GM19240 (cell line): ENCODE measurements at regions not wholly inside any gene's neighbourhood (a gene's known extent, or its start where the extent isn't known, plus 50 kb on each side); places are given as distances from the start of the nearest gene placed in this dataset.
"Not testable (repeated sequence)": the region's sequence is repeated elsewhere in the genome, so short reads cannot be mapped to it uniquely, and the experiment has no call there.

ENCODE experiments used
- DNase-seq: peaks from one replicate; pipeline ENCODE4 v3.0.0; 2011; ENCODE audit warnings: low spot score; ENCODE audit not compliant: insufficient read length

DNA sequence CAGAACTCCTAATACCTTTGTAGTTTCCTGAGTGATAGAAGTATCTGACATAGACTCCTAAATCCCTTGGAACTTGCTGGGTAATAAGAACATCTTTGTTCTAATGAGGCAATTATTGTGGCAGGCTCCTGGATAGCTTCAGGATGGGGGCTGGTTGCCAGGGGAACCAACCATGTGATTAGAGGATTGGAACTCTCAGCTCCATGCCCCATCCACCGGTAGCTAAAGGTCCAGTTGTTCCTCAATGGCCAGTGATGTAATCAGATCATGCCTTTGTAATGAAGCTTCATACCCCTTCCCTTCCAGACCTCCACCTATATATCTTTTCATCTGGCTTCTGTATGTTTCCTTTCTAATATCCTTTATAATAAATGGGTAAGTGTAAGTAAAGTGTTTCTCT lies 221.2 kb upstream of the ALCAM start:
- DNase-seq, result no peak

DNA sequence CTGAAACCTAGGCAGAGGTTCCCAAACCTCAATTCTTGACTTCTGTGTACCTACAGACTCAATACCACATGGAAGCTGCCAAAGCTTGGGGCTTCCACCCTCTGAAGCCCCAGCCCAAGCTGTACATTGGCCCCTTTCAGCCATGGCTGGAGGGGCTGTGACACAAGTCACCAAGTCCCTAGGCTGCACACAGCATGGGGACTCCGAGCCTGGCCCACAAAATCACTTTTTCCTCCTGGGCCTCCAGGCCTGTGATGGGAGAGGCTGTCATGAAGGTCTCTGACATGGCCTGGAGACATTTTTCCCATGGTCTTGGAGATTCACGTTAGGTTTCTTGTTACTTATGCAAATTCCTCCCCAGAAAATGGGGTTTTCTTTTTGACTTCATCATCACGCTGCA lies 217.5 kb upstream of the ALCAM start:
- not testable (repeated sequence) for DNase-seq

DNA sequence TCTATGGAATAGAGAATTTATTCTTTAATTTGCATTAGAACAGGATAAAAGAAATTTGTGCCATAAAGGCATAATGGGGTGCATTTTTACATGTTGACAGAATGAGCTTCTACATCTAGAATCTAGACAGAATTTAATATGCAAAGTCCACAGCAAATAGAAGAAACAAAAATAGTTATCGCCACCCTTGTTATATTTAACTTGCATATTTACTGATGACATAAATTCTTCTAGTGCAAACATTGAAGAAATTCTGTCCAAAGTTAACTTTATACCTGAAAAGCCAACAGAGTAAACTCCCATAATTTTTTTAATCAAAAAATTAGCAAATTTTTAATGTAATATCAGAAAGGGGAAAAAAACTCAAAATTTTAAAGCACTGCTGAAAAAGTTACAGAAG lies 213.7 kb upstream of the ALCAM start:
- no peak for DNase-seq

DNA sequence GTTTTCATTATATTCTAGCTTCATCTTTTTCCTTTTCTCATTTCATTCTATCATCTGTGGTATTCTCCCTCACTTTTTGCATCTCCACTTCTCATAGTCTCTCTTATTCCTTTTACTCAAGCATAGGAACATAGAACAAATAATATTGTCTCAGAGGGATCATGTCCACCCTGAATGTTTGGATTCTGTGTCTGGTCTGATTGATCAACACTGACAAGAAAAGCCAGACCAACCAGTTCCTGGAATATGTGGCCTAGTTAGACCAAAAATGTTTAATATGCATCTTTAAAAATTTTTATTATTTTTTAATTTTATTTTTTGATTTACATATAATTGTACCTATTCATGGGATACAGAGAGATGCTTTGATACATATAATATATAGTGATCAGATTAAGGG lies 212.0 kb upstream of the ALCAM start:
- no peak for DNase-seq

DNA sequence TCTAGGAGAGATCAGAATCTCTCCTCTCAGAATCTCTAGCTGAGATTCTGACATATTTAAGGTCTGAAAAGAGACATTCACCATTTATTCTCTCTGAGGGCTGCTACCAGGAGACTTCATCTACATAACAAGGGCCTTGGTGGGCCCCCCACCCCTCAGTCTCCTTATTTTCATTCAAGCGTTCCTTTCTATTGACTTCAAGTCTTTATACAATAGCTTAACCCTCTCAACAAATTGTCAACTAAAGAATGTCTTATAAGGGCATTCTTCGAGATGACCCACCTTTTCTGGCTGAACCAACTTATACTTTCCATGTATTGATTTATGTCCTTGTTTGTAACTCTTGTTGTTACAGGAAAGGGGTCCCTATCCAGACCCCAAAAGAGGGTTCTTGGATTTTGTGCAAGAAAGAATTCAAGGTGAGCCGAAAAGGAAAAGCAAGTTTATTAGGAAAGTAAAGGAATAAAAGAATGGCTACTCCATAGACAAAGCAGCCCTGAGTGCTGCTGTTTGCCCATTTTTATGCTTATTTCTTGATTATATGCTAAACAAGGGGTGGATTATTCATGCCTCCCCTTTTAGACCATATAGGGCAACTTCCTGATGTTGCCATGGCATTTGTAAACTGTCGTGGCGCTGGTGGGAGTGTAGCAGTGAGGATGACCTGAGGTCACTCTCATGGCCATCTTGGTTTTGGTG lies 209.5 kb upstream of the ALCAM start:
- no peak for DNase-seq

DNA sequence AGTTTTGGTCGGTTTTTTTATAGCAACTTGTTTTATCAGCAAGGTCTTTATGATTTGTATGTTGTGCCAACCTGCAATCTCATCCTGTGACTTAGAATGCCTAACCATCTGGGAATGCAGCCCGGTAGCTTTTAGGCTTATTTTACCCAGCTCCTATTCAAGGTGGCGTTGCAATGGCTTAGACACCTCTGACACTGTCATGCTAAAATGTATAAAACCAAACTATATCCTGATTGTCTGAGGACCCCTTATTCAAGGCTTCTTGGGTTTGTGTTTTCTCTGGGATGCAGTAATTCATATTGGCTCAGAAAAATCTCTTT lies 209.0 kb upstream of the ALCAM start:
- no peak for DNase-seq

DNA sequence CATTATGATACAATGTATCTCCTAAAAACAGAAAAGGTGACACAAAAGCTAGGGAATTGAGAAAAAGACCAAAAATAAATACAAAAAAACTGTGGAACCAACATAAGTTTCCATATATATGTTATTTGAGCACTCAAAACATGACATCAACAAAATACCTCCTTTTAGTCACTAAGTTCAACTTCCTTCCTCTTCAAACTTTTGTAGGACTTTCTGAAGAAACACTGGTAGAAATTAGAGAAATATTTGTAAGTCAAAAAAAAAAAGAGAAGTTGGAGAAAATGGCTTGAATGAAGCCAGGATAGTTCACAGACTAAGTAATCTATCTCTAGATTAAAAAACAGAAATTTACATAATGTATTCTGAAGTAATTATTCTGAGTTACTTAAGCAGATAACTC lies 208.4 kb upstream of the ALCAM start:
- DNase-seq, result no peak

DNA sequence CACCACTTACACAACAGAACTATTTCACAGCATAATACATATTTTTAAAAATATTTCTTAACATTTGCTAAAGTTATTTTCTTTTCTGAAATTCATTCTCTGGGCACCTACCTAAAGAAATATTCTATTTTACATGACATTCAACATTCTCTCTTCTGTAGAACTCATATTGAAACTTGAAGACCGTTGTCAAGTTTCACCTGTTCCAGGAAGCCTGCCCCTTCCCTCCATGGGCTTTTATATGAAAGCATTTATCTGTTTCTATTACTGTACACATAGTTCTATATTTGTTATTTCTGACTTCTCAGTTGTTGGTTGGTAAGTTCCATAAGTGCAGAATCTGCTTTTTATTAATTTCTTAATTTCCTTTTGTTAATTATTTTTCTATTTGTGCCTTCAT lies 204.3 kb upstream of the ALCAM start:
- no peak for DNase-seq

DNA sequence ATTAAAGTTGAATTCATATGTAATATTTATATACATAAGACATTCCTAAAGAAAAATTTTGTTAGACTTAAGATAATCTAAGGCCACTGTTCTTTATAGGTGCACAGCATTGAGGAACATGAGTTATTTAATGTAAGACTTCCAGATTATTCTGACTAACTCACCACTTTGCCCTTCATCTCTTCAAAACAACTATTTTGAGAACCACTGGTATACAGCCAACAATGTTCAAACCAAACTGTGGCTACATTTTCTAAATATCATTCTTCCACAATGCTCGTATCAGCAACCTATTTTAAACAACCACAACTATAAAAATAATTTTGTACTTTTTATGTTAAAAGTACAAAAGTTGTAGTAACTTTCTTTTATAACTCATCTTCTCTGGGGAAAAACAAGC lies 199.8 kb upstream of the ALCAM start:
- no peak for DNase-seq

DNA sequence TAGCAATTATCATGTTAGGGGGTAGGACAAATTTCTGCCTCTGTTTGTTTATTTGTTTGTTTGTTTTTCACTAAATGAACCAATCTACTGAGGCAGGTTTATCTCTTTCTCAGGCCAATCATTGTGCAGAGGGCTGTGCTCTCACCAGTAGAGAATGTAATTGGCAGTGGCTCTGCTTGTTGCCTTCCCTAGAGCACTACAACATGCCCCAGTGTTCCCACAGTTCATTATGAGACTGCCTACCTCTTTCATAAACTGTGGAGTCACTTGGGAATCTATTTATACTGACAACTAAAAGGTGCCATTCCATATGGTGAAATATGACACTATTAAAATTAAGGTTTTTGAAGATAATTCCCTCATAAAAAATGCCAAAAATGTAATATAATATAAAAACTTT lies 196.3 kb upstream of the ALCAM start:
- DNase-seq, result no peak

DNA sequence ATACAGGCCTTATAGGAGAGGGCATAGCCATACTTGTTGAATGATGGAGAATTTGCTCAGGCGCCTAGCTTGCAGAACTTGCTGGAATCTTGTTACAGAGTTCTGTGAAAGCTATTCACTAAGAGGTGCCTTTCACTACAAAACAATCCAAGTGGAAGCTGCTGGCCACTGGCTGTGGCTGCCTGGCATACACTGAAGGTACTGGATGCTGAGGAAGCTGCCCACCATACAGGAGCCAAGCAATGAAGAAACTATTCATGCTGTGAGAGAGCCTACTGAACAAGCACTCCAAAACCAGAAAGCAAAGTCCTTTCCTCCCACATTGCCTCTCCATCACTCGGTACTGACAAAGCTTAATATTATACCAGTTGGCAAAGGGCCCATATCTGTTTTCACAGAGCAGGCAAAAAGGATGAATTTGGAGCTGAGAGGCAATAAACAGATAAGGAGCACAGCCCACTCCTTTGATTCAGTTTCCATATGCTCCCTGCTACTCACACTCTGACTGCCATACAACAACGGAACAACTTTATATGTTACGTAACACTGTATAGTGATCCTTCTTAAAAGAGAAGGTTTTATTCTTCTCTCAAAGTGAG lies 192.6 kb upstream of the ALCAM start:
- DNase-seq, result no peak

DNA sequence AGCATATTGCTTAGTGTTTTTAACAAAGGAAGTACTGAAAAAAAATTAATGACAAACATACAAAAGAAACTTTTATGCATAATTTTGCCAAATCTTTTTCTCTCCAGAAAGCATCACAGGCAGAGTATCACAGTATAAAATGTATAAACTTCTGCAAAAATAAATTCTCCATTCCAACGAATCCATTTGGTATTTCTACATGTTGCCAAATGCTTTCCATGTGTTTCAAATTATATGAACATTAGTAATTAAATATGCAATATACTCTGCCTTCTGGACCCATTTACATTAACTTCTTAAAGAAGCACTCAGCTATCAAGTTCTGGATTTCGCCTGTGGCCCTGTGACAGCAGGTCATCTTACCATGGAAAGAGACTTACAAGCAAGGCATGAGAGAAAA lies 189.1 kb upstream of the ALCAM start:
- DNase-seq, result no peak

DNA sequence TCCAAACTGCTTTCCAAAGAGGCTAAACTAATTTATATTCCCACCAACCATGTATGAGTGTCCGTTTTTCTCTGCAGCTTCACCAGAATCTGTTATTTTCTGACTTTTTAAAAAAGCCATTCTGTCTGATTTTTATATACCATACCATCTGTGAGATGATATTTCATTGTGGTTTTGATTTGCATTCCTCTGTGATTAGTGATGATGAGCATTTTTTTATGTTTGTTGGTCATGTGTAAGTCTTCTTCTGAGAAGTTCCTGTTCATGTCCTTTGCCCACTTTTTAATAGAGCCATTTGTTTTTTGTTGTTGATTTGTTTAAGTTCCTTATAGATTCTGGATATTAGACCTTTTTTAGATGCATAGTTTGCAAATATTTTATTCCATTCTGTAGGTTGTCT lies 179.4 kb upstream of the ALCAM start:
- no peak for DNase-seq

DNA sequence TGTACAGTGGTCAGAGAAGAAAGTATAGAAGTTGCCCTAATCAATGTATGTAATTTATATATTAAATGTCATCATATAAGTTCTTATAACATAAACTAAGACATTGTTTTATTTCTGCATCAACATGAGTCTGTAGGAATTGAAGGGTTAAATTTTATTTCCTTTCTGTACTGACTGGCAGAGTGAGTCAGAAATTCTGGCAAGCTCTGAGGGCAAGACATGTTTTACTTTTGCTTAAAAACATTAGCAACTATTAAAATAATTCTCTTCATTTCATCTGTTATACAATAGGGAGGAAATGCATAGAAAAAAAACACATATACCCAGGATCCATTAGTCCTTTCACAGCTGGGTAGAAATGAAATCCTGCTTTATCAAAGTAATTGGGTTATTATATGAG lies 171.4 kb upstream of the ALCAM start:
- no peak for DNase-seq

DNA sequence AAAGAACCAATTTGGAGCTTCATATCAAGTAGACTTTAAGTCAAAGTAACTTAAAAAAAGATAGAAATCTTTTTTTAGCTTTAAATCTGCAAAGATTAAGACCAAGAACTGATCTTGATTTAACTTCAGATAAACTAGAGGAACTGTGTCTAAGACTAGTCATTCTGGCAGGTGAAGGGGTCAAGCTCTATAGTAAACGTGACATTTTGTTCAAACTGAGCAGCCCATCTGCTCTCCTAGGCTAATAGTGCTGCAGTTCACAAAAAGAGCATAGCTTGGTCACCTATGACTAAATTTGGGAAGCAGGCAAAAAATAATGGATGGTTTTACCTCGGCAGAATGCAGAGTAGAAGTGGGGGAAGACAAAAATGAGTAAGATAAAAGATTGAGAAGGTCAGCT lies 168.8 kb upstream of the ALCAM start:
- no peak for DNase-seq

DNA sequence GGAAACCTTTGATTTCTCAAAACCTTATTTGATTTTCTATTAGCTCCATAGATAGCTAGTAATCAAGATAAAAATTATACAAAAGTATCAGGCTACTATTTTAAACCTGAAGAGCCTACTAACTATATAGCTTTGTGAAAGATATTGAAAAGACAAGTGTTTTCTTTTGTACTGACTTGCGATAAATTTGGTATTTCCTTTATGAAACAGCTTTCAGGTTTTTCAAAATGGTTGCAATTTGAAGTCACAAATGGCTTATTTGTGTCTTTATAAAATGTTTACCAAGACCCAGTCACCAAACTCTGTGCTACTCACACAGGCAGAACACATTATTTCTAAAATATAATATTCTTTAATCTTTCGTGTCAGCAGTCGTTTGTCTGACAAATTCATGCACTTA lies 167.5 kb upstream of the ALCAM start:
- no peak for DNase-seq

DNA sequence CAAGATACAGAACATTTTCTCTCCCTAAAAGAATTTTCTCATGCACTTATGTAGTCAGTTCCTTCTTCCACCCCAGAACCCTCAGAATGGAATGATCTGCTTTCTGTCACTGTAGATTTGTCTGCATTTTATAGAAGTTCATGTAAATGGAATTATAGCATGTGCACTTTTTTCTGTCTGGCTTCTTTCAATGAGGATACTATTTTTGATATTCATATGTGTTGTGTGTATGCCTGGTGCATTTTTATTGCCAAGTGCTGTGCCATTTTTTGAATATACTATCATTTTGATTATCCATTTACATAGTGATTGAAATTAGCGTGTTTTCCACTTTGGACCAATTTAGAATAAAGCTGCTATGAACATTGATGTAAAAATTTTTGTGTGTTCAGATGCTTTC lies 156.6 kb upstream of the ALCAM start:
- no peak for DNase-seq

DNA sequence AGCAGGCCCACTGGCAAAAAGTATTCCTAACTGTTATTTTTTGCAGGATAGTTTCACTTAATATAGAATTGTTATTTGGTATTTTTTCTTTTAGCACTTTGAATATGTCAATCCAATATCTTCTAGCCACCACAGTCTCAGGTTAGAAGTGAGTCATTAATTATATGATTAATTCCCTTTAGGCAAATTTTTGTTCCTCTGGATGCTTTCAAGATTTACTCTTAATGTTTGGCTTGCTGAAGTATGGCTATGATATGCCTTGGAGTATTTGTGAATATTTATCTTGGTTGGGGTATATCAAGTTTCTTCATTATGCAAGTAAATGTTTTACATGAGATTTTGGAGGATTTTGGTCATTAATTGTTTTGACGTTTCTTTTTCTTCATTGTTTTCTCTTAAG lies 152.1 kb upstream of the ALCAM start:
- no peak for DNase-seq

DNA sequence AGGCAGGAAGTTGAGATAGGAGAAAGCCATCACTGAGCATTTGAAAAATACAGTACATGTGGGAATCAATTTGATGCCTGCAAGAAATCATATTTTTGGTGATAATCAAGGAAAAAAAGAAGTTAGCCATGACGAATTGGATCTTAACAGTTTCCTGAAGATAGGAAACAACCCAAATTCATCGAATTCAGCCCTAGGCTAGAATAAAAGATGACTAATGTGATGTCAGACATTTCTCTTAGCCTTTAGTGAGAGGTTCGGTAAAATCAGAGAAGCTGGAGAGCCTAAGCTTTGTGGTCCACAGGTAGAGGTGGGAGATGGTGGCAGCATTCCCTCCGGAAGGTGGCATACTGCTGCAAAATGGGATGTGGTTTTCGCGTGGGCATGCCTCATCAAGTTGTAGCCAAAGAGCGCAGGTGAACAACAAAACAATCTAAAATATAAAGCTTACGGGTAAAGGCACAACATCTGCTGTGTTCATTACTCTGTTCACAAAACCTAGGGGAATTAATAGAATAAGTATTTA lies 144.1 kb upstream of the ALCAM start:
- no peak for DNase-seq

DNA sequence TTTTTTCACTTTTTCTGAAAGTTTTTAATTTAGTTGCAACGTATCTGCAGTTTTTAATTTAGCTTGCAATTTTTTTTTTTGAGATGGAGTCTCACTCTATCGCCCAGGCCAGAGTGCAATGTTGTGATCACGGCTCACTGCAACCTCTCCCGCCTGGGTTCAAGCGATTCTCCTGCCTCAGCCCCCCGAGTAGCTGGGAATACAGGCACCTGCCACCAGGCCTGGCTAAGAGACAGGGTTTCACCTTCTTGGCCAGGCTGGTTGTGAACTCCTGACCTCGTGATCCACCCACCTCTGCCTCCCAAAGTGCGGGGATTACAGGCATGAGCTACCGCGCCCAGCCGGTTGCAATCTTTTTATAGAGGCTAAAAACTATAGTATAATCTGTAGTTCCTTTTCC lies 142.9 kb upstream of the ALCAM start:
- DNase-seq, result no peak

DNA sequence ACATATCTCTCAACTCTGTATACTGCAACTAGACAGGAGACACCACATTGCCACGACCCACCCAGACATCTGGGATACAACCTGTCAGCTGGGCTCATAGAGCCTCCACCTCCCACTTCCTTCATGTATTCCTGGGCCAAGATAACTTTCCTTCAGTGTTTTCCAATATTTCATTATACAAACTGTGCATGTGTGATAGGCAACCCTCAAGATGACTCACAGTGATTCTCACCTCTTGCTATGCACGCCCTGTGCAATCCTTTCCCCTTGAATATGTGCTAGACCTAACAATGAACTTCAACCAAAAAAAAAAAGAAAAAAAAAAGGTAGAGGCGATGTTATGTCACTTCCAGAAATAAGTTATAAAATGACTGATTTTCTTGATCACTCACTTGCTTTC lies 138.0 kb upstream of the ALCAM start:
- no peak for DNase-seq

DNA sequence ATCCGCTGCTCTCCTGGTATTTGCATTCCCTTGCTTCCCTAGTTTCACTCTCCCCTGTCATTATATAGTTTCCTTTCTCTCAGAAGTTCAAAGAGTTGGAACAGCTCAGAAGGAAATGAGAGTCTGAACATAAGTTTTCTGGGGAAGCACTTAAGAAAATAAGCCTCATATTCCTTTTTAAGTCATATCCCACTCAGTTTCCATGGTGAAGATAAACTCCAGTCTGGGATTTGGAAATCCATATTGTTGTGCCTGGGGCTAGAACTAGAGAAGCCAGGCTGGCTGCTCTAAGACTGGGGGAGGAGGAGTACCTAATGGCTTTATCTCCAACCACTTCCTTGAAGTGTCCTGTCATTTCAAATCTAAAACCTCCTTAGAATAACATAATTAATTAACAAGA lies 134.2 kb upstream of the ALCAM start:
- no peak for DNase-seq

DNA sequence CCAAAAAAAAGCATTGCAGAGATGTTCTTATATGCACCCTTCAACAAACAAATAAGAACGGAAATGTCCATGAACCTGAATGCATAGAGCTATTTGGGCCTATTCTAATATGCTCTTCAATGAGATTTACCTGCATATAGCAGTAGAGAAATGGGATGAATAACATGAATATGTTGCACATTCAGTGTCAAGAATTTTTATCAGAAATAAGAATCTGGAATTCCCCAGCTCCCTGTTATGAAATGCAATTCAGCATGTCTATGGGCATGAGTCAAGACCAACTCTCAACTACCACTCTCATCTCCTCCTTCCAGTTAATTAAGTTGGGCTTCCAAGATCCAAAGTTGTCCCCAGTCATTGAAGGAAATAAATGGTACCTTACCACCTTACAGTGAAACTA lies 133.7 kb upstream of the ALCAM start:
- DNase-seq, result no peak

DNA sequence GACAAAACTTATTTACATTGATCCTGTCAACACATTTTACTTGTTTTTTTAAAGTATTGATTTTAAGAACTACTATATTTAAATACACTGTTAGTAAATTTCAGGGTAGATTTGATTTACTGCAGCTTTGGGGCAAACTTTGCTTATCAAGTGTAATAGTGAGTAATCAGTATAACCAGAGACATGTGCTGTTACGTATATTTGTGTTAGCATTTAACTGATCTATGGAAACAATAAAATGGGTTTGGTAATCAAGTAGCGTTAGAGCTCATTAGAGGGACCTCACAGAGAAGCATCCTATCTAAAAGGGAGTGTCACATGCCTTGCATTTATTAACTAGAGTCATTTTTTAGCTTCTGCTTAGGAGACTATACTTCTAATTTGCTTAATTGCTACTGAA lies 131.5 kb upstream of the ALCAM start:
- DNase-seq, result no peak
